ENCODE measurements at regions not wholly inside any gene's neighbourhood (a gene's known extent, or its start where the extent isn't known, plus 50 kb on each side); places are given as distances from the start of the nearest gene placed in this dataset.

- Histone ChIP-seq H2AFZ (no peak overlapping the region), H3K36me3 (ENCODE audit: control insufficient read depth, insufficient read depth, low read length) (no peaks in the 10 kb centered on the region), H3K9me3 (ENCODE audit: control insufficient read depth, low read length) (no peaks in the 10 kb centered on the region), H3K27ac (no peak overlapping the region), H3K79me2 (no peaks in the 10 kb centered on the region), H3K4me3 (ENCODE audit: low read depth, low read length) (no peak overlapping the region), H3K9ac (no peak overlapping the region), H3K4me1 (no peaks in the 10 kb centered on the region), H3K27me3 (ENCODE audit: control insufficient read depth, insufficient read depth, low read length) (no peaks in the 10 kb centered on the region), H3K4me2 (ENCODE audit: low read length) (no peak overlapping the region)
- no peak for TF ChIP-seq CTCF (IDR thresholded peaks at IDR 0.05)
Measured at GRCh38 chr15:89393056-89393455, 58.4 kb upstream of the POLG start.

GRCh38 chr15:89391685-89392257 lies 57.1 kb upstream of the POLG start:
- H2AFZ ChIP-seq, result no peak overlapping the region
- H3K4me1 ChIP-seq, result no peaks in the 10 kb centered on the region
- no peaks in the 10 kb centered on the region for H3K36me3 ChIP-seq (ENCODE audit: control insufficient read depth, insufficient read depth, low read length)
- H3K79me2 ChIP-seq, result no peaks in the 10 kb centered on the region
- no peak for TF ChIP-seq CTCF (IDR thresholded peaks at IDR 0.05)
- no peak overlapping the region for H3K4me2 ChIP-seq (ENCODE audit: low read length)
- no peak overlapping the region for H3K9ac ChIP-seq
- no peaks in the 10 kb centered on the region for H3K9me3 ChIP-seq (ENCODE audit: control insufficient read depth, low read length)
- no peak overlapping the region for H3K27ac ChIP-seq
- H3K27me3 ChIP-seq (ENCODE audit: control insufficient read depth, insufficient read depth, low read length), result no peaks in the 10 kb centered on the region
- no peak overlapping the region for H3K4me3 ChIP-seq (ENCODE audit: low read depth, low read length)

- no peaks in the 10 kb centered on the region for H3K9me3 ChIP-seq (ENCODE audit: control insufficient read depth, low read length)
- H3K36me3 ChIP-seq (ENCODE audit: control insufficient read depth, insufficient read depth, low read length), result no peaks in the 10 kb centered on the region
- no peak overlapping the region for H3K4me3 ChIP-seq (ENCODE audit: low read depth, low read length)
- H3K27me3 ChIP-seq (ENCODE audit: control insufficient read depth, insufficient read depth, low read length), result no peaks in the 10 kb centered on the region
- H3K9ac ChIP-seq, result no peak overlapping the region
- no peak overlapping the region for H3K4me2 ChIP-seq (ENCODE audit: low read length)
- H3K27ac ChIP-seq, result no peak overlapping the region
- no peak for TF ChIP-seq CTCF (IDR thresholded peaks at IDR 0.05)
- no peaks in the 10 kb centered on the region for H3K79me2 ChIP-seq
- no peaks in the 10 kb centered on the region for H3K4me1 ChIP-seq
- no peak overlapping the region for H2AFZ ChIP-seq
Measured at GRCh38 chr15:89389841-89390603, 55.4 kb upstream of the POLG start.

GRCh38 chr15:89387140-89387903 lies 52.7 kb upstream of the POLG start:
- H3K79me2 ChIP-seq, result no peaks in the 10 kb centered on the region
- H3K27ac ChIP-seq, result no peak overlapping the region

More at GRCh38 chr15:89387140-89387903, 52.7 kb upstream of the POLG start:
- no peaks in the 10 kb centered on the region for H3K4me1 ChIP-seq
- no peak overlapping the region for H3K4me2 ChIP-seq (ENCODE audit: low read length)
- TF ChIP-seq CTCF (IDR thresholded peaks at IDR 0.05), result no peak
- H3K4me3 ChIP-seq (ENCODE audit: low read depth, low read length), result no peak overlapping the region
- H3K9me3 ChIP-seq (ENCODE audit: control insufficient read depth, low read length), result no peaks in the 10 kb centered on the region
- H2AFZ ChIP-seq, result no peak overlapping the region
- H3K27me3 ChIP-seq (ENCODE audit: control insufficient read depth, insufficient read depth, low read length), result no peaks in the 10 kb centered on the region
- H3K36me3 ChIP-seq (ENCODE audit: control insufficient read depth, insufficient read depth, low read length), result no peaks in the 10 kb centered on the region
- no peak overlapping the region for H3K9ac ChIP-seq

Measured in parathyroid adenoma (tissue), 2 donors.